H1 (cell line): ENCODE measurements at regions not wholly inside any gene's neighbourhood (a gene's known extent, or its start where the extent isn't known, plus 50 kb on each side); places are given as distances from the start of the nearest gene placed in this dataset.

Source experiments
- CHD7 ChIP-seq: fragments of 300-600 bp; sonication (generic); IDR thresholded peaks from 2 replicates; pipeline ENCODE4 v1.7.1; 2012; ENCODE audit warnings: low read length, moderate library complexity, mild to moderate bottlenecking, inconsistent platforms; ENCODE audit not compliant: insufficient replicate concordance
- NRF1 ChIP-seq: IDR thresholded peaks from 2 replicates; pipeline ENCODE4 v1.6.1; 2011; ENCODE audit warnings: mild to moderate bottlenecking, low read depth, low read length, improper control_type of control experiment

- TF ChIP-seq CHD7 (no peak), NRF1 (no peak)
Measured at GRCh38 chr13:81659984-81660383, 1319.1 kb upstream of the SPRY2 start (continued).
